Tibial nerve (tissue), 4 donors: ENCODE measurements at regions not wholly inside any gene's neighbourhood (a gene's known extent, or its start where the extent isn't known, plus 50 kb on each side); places are given as distances from the start of the nearest gene placed in this dataset.

Experiments
- CTCF ChIP-seq, 5 experiments: fragments of 200-600 bp in 3 of 5; fragments of 450-650 bp in 2 of 5; sonication (generic) in 3 of 5; IDR thresholded peaks; one replicate each; pipeline ENCODE4 v1.5.1; 2016 to 2019; ENCODE audit warnings: antibody characterized with exemption in 5 of 5, mild to moderate bottlenecking in 3 of 5, moderate library complexity in 2 of 5
- EP300 ChIP-seq, 2 donors: sonication (generic); formaldehyde crosslinking; IDR thresholded peaks; one replicate each; pipeline ENCODE4 v1.6.1; 2017; ENCODE audit warnings: antibody characterized with exemption in 2 of 2, mild to moderate bottlenecking in 1 of 2
- POLR2A ChIP-seq, 2 donors: fragments of 450-650 bp; IDR thresholded peaks; one replicate each; pipeline ENCODE4 v1.6.1; 2017; ENCODE audit warnings: antibody characterized with exemption in 2 of 2, mild to moderate bottlenecking in 2 of 2, moderate library complexity in 2 of 2

DNA sequence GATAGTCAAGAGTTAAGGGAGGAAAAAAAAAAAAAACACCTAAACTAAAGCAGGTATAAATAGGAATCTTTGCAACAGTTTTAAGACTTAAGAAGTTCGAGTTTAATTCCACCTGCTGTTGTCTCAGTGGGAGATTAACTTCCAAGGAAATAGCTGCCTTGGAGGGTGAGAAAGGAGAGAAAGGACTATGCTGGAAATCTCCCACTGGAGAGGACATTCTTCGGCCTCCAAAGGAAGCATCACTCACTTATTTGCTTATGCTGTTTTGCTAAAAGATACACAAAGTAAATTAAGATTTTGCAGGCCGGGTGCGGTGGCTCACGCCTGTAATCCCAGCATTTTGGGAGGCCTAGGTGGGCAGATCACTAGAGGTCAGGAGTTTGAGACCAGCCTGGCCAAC, 317.9 kb upstream of the MPDZ start:
- TF ChIP-seq CTCF (IDR thresholded peaks at IDR 0.05) (no peak), EP300 (IDR thresholded peaks at IDR 0.05) (no peak), POLR2A (IDR thresholded peaks at IDR 0.05) (no peak)
